CD4-positive, alpha-beta T cell treated with Interleukin-4 for 1 hour (primary cell): ENCODE measurements at regions not wholly inside any gene's neighbourhood (a gene's known extent, or its start where the extent isn't known, plus 50 kb on each side); places are given as distances from the start of the nearest gene placed in this dataset.

Experiments used
- DNase-seq, 2 donors: peaks; one replicate each; pipeline ENCODE4 v3.0.0-alpha.2; 2020 to 2022

DNA sequence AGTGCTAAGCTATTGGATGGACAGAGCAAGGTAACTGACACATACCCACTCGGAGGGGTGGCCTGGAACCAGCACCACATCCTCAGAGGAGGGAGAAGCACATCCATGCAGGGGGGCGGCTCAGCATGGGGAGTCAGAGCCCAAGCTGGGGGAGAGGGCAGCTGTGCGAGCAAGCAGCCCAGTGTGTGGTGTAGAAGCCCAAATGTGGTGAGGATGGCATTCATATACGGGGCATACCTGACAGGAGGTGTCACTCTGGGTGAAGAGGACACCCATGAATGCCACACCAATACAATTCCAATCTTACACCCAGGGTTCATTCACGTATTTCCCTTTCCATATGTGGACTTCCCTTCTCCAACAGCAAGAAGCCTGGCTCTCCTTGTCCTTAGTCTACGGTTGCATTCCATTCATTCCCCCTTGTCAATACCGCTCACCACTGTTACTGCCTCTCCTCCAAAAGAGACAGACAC is 58.7 kb upstream of the ACAN start:
- no peak for DNase-seq

DNA sequence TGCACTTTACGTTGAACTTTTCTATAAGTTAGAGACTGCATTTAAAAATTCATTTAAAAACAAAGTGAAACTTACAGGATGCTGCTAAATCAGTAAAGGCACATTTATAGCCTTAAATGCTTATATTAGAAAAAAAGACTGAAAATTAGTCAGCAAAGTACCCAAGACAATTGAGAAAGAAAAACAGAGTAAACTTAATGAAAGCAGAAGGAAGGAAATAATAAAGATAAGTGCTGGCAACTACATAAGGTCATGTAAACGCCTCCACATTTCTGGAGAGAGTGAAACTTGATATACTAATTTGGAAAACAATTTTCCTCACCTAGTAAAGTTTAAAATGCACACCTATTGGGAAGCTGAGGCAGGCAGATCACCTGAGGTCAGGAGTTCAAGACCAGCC is 58.2 kb upstream of the ACAN start:
- no peak for DNase-seq

DNA sequence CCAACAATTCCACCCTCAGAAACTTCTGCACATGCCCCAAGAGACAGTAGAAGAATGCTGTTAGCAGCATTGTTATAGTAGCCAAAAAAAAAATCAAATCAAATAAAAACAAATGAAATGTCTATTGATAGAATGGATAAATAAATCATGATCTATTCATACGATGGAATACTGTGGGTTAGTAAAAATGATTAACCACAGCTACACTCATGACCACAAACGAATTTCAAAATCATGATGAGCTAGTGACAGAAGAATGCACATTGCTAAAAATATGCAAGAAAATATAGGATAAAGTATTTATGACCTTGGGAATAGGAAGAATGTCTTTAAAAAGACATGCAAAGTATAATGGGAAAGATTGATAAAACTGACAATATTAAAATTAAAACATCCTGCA is 57.5 kb upstream of the ACAN start:
- no peak for DNase-seq

DNA sequence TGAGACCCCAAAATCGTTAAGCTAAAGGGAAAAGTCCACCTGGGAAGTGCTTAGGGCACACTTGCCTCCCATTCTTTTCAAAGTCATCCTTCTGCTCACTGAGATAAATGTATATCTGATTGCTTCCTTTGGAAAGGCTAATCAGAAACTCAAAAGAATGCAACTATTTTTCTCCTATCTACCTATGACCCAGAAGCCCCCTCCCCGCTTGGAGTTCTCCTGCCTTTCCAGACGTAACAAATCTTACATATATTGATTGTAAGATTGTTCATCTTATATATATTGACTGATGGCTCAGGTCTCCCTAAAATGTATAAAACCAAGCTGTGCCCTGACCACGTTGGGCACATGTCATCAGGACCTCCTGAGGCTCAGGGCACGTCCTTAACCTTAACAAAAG is 56.8 kb upstream of the ACAN start:
- no peak for DNase-seq

DNA sequence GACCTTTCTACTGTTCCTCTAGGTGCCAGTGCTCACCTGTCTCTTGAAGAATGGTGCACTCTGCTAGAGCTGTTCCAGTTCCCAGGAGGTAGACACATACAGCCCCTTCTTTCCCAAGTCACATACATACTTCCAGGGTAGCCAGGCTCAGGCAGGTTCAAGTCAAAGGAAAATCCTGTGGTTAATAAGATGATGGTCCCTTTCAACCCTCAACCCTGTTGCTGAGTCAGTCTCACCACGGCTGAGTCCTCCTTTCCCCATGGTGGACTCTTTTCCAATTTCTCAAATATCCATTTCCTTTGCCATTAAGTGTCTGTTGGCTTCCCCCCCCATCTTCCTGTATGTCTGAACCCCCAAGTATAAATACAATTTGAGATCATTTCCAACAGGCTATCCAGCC is 56.1 kb upstream of the ACAN start:
- DNase-seq = no peak

DNA sequence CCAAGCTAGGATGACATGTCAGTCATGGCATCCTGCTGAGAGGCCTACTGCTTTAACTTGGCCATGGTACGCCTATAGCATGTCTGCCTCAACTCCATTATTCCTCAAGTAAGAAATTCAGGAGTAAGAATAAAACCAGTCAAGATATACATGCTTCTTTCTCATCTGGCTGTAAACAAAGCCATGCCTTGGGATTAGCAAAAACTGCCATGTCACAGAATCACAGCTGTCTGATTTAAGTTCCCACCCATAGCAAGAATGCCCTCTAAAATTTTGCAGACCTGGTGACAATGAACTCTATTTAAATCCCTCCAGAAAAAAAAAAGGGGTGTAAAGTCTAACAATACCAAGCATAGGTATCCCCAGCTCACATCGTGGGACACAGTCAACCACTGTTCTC is 55.6 kb upstream of the ACAN start:
- no peak for DNase-seq

GRCh38 chr15:88748081-88748480 is 55.2 kb upstream of the ACAN start:
- no peak for DNase-seq

DNA sequence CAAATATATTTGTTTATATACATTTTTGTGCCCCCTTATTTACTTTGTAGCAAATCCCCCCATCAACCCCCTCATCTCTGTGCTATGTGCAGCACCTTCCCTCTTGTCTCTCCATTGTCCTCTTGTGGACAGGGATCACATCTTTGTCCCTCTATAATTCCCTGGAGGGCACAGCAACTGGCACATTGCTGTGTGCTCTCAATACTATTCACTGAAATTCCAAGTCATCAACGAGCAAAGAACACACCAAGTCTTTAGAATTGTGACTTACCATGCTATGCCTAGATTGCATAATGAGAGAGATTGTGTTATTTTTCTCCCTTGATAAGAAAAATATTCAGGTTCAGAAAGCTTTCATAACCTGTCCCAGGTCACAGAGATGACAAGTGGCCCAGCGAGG is 54.6 kb upstream of the ACAN start:
- DNase-seq = no peak

GRCh38 chr15:88749699-88750098 is 53.5 kb upstream of the ACAN start:
- DNase-seq = no peak

GRCh38 chr15:88752501-88752900 is 50.7 kb upstream of the ACAN start:
- DNase-seq = no peak

DNA sequence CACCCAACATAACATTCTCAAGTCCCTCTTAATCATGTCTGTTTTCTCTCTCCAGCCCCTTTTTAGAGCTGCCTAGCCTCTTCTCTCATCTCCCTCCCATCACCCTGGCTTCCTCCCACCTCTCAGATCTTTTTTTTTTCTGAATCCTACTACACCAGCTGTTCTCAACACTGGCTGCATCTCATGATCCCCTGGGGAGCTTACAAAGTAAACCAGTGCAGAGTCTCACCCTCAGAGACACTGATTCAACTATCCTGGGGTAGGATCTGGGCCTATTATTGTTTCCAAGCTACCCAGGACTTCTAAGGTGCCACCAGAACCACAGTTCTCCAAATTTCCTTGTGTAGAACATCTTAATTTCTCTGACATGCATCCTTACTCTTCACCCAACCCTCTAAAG is 50.3 kb upstream of the ACAN start:
- DNase-seq = no peak
